HG02852 (cell line): ENCODE measurements at regions not wholly inside any gene's neighbourhood (a gene's known extent, or its start where the extent isn't known, plus 50 kb on each side); places are given as distances from the start of the nearest gene placed in this dataset.

Experiments used
- ATAC-seq: cut with Tn5 transposase; IDR thresholded peaks from one replicate; pipeline ENCODE4 v1.9.1; 2021; ENCODE audit warnings: mild to moderate bottlenecking, moderate library complexity; ENCODE audit not compliant: unreplicated experiment

DNA sequence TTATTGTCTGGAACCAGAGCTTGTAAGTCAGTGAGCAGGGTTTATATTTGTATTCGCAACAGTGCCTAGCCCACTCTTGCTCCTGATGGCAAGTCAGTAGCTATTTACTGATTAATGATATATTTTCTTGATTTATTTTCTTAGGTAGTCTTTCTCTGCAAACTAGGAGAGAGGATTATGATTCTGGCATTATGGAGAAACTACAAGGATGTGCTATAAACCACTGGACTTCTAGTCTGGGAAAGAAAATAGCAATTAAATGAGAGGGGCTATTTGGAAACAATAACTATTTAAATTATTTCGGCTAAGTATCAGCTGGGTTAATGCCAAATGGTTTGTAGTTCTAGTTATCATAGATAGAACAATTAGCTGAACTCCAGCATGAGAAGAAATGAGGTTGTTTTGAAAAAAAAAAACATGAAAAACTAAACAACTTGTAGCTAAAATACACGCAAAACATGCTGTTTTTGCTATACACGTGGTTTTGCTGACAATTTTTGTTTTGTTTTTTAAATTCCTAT lies 304.9 kb upstream of the TCF21 start:
- ATAC-seq: no peak

- no peak for ATAC-seq
Observed at GRCh38 chr6:133584823-133585222, 304.1 kb upstream of the TCF21 start.

DNA sequence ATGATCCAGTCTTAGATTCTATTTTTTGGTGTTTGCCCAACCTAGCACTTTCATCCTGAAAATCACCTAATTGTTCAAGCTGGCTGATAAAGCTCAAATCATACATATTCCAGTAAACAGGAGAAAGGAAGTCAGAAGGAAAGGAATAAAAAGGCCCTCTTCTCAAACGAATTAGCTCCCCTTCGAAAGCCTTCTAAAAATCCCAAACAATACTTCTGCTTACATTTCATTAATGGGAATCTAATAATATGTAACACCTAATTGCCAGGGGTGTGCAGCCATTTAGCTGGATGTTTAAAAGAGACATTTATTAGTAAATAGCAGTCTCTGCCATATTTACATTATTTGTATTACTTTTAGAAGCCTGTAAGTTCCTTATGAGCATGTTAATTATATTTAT lies 302.9 kb upstream of the TCF21 start:
- no peak for ATAC-seq

DNA sequence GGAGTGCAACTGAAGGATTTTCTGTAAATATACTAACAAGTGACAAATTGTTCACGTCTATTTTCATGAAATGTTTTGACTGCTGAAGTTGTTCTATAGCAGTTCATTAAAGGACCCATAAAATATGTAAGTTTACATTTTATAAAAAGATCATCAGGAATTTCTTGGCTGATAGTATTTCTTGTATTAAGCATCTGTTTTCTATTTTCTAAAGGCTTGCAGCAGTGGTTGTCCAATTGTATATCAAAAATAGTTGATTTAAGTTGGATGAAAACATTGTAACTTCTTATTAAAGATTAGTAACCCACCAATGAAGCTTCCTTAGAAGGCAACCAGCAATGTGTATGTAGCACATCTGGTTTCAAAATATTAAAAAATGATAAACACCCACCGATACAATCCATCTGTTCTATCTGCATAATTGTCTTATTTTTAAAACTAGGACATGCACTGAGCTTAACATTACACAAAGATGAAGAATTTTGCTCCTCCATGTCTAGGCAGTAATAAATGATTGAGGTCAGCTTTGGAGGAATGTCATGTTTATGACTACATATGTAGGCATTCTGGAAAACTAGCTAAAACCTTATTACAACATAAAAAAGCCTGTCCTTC lies 301.3 kb upstream of the TCF21 start:
- ATAC-seq: no peak

GRCh38 chr6:133590196-133590595 lies 298.7 kb upstream of the TCF21 start:
- no peak for ATAC-seq

GRCh38 chr6:133590814-133591213 lies 298.1 kb upstream of the TCF21 start:
- ATAC-seq: no peak

DNA sequence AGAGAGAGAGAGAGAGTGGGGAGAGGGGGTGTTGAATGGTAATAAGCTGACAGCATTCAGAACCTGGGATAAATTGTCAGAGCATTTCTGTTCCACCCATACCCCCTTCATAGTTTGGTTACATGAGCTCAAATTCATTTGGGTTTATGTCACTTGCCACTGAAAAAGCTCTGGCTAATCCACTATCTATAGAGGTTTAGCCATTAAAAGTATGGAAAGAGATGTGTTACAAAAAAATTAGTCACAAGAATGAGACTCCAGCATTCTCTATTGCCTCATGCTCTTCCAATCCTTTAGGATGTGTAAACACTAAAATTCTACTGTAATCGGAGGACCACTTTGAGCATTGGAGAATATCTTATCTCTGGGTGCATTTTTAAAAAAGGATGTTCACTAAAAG lies 297.6 kb upstream of the TCF21 start:
- ATAC-seq: no peak

GRCh38 chr6:133594652-133595110 lies 294.2 kb upstream of the TCF21 start:
- ATAC-seq: no peak

- ATAC-seq: no peak
Observed at GRCh38 chr6:133595111-133595761, 293.7 kb upstream of the TCF21 start.

GRCh38 chr6:133606852-133607251 lies 282.1 kb upstream of the TCF21 start:
- ATAC-seq: no peak

DNA sequence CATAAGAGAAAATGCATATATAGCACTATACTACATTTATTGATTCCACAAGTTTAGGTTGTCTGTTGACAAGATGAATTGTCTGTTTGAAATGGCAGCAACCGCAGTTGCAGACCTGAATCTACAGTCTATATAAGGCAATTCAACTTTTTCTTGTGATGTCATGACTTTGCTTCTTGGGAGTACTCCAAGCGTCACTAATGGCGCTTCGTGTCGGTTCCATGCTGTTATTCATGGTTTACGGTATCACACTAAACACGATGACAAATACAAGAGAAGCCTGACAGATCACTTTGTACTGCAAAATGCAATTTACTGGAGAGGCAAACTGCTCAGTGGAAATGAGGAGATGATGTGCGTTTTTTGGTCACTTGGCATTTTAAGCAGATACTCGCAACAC lies 280.3 kb upstream of the TCF21 start:
- no peak for ATAC-seq

DNA sequence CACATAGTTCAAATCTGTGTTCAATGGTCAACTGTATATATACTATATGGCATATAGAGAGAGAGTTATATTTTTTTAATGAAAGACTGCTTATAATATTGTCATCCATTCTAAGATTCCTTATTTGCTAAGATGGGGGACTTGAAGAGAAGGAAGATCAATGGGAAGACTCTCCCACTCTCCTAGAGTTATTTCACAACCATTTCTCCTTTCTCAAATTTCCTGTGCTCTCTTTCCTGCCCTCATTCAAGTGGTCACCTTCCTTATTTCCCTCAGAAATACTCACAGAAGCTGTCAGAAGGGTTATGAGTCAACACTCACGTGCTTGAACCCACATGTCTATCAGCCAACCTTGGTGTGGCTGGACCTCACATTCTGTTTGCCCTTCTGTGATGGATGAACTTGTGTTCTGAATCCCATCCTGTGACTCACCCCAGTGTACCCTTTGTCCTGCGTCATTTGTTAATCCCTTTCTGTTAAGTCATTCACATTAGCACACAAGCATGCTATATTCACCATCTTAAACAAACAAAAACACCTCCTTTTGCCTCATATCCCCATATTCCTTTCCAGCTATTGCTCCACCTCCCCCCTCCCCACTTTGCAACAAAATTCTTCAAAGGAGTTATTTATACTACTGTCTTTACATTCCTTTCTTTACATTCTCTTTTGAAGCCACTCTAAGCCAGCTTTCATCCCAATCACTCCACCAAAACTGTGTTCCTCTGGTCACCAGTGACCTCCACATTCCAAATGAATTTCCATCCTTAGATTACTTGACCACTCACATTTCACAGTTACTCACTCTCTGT lies 279.3 kb upstream of the TCF21 start:
- ATAC-seq: no peak

DNA sequence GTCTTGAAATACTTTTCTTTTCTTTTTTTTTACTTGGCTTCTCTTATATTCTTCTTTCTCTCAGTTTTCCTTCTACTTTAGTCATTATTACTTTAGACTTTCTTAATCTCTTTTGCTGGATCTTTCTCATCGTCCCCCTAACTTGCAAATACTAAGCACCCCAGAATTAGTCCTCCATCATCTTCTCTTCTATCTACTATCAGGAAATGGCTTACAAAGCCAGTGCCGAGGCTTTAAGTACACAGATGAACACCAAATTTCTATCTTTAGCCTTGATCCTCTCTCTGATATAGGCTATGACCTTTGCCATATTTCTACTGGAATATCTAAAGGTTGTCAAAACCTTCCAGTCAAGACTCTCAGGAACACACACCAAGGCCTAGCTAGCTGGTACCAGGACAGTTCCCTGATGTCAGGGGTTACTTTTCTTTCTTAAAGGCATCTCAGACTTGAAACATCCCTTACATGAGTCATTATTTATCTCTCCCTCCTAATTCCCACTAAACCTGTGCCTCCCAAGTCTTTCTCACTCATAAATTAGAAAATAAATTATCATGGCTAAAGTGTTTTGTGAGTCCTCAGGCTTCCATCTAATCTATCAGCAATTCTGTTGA lies 278.6 kb upstream of the TCF21 start:
- no peak for ATAC-seq

DNA sequence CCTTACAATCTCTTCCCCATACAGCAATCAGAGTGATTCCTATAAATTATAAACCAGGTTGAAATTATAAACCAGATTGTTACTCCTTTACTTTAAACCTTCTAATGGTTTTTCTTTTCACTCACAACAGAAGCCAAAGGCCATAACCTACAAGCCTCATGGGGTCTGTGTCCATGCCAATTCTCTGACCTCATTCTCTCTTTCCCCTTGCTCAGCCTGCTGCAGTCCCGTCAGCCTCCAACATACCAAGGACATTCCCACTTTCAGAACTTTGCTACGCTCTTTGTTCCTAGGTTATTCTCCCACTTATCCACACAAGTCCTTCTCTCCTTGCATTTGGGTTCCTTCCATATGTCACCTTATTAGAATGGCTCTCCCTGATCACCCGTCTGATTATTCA lies 277.9 kb upstream of the TCF21 start:
- no peak for ATAC-seq

- ATAC-seq: no peak
Observed at GRCh38 chr6:133612459-133612858, 276.5 kb upstream of the TCF21 start.

GRCh38 chr6:133613211-133613610 lies 275.7 kb upstream of the TCF21 start:
- no peak for ATAC-seq

DNA sequence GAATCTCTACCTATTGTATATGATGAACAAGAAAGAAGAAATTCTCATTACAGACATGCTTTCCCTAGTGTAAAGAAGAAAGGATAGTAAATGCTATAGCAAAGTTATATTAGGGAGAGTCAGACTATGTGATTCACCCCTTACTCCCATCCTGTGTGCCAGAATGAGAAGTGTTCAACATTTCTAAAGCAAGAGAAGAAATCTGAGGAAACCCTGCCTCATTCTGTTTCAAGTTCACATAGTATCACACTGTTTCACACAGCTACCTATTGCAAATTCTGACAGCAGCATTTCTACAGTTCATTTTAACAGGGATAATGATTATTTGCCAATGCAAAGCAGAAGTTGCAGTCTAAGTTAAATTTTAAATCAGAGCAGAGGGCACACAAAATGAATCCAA lies 267.2 kb upstream of the TCF21 start:
- no peak for ATAC-seq

DNA sequence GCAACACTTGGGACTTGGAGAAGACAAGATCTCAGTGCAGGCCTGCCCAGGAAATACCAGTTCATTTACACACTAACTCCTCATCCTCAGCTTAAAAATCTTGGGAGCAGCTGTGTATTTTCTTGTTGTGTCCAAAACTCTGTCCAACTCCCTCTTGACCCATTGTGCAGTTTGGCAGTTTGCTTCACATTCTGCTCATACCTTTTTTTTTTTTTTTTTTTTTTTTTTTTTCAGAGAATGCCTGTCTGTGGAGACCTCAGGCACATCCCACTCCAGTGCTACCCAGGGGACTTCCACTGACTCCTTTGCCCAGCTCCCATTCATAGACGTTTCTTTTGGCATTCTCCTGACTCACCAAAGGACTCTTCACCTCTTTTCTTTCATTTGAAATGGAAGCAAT lies 265.8 kb upstream of the TCF21 start:
- no peak for ATAC-seq

DNA sequence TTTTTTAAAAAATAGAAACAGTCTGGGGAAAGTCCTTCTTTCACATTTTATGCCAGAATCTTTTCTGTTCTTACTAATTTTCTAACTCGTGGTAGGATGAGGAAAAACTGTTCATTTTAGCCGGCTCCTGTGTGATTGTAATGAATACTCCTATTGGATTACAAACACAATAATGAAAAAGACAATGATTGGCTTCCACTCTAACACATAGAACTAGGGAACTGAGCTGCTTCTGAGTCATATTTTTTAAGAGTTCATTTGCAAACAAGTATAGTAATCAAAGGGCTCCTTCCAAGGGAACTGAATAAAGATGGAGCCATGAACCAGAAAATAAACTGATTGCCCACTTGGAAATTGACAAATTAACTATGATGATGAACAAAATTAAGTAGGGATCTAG lies 265.3 kb upstream of the TCF21 start:
- no peak for ATAC-seq

GRCh38 chr6:133626096-133626666 lies 262.7 kb upstream of the TCF21 start:
- no peak for ATAC-seq

DNA sequence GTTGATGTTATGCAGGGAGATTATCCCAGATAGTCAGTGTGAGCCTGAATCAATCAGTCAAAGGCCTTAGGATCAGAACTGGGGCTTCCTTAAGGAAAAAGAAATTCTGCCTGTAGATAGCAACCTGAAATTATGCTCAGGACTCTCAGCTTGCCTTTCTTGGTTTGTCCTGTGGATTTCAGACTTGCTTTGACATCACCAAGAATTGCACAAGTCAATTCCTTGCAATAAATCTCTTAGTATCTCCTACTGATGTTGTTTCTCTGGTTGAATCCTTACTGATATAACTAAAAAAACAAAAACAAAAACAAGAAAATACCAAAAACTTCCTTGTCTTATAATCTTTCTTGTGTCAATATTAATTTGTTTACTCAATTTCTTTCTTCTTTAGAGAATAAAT lies 258.9 kb upstream of the TCF21 start:
- ATAC-seq: no peak
